Trophoblast cell (in vitro differentiated cells and primary cell): ENCODE measurements at regions not wholly inside any gene's neighbourhood (a gene's known extent, or its start where the extent isn't known, plus 50 kb on each side); places are given as distances from the start of the nearest gene placed in this dataset.
"Not testable (repeated sequence)": the region's sequence is repeated elsewhere in the genome, so short reads cannot be mapped to it uniquely, and the experiment has no call there.

Experiments
- DNase-seq, 2 donors: peaks; one replicate each; pipeline ENCODE4 v3.0.0-alpha.2; 2016
- H2AFZ ChIP-seq: 2 replicates; pipeline ENCODE4 v1.6.1; 2013; ENCODE audit warnings: low read length, moderate library complexity, mild to moderate bottlenecking; ENCODE audit not compliant: insufficient read depth, poor library complexity
- H2AK5ac ChIP-seq: 2 replicates; pipeline ENCODE4 v1.6.1; 2013; ENCODE audit warnings: mild to moderate bottlenecking, low read length
- H2BK120ac ChIP-seq: 2 replicates; pipeline ENCODE4 v1.6.1; 2013; ENCODE audit warnings: low read length, mild to moderate bottlenecking, moderate library complexity; ENCODE audit not compliant: insufficient read depth, poor library complexity
- H2BK12ac ChIP-seq: 2 replicates; pipeline ENCODE4 v1.6.1; 2013; ENCODE audit warnings: mild to moderate bottlenecking, low read length, moderate library complexity
- H2BK5ac ChIP-seq: 2 replicates; pipeline ENCODE4 v1.6.1; 2013; ENCODE audit warnings: low read length, low read depth, moderate library complexity, mild to moderate bottlenecking; ENCODE audit not compliant: poor library complexity
- H3K14ac ChIP-seq: 2 replicates; pipeline ENCODE4 v1.6.1; 2013; ENCODE audit warnings: mild to moderate bottlenecking, low read length
- H3K18ac ChIP-seq: 2 replicates; pipeline ENCODE4 v1.6.1; 2013; ENCODE audit warnings: mild to moderate bottlenecking, low read length
- H3K23ac ChIP-seq: 2 replicates; pipeline ENCODE4 v1.6.1; 2013; ENCODE audit warnings: low read length
- H3K27ac ChIP-seq: 2 replicates; pipeline ENCODE4 v1.5.1; 2013; ENCODE audit warnings: low read depth, mild to moderate bottlenecking, inconsistent platforms, low read length, moderate library complexity
- H3K27me3 ChIP-seq: 2 replicates; pipeline ENCODE4 v1.6.1; 2013; ENCODE audit warnings: inconsistent platforms, mild to moderate bottlenecking, low read length, moderate library complexity; ENCODE audit not compliant: insufficient read depth
- H3K36me3 ChIP-seq, 2 experiments: 1 replicate in 1 of 2; 2 replicates in 1 of 2; pipeline ENCODE4 v1.6.1; 2013; ENCODE audit warnings: low read length in 2 of 2, mild to moderate bottlenecking in 2 of 2, moderate library complexity in 1 of 2; ENCODE audit not compliant: insufficient read depth in 2 of 2, control insufficient read depth in 1 of 2
- H3K4ac ChIP-seq: 2 replicates; pipeline ENCODE4 v1.6.1; 2013; ENCODE audit warnings: low read depth, mild to moderate bottlenecking, low read length, moderate library complexity
- H3K4me1 ChIP-seq, 2 experiments: 1 replicate in 1 of 2; 2 replicates in 1 of 2; pipeline ENCODE4 v1.6.1; 2013; ENCODE audit warnings: low read length in 2 of 2, mild to moderate bottlenecking in 2 of 2, moderate library complexity in 1 of 2; ENCODE audit not compliant: insufficient read depth in 2 of 2, control insufficient read depth in 1 of 2
- H3K4me2 ChIP-seq: 2 replicates; pipeline ENCODE4 v1.6.1; 2013; ENCODE audit warnings: inconsistent platforms, mild to moderate bottlenecking, low read length, moderate library complexity
- H3K4me3 ChIP-seq: 2 replicates; pipeline ENCODE4 v1.5.1; 2013; ENCODE audit warnings: mild to moderate bottlenecking, low read depth, low read length, inconsistent platforms
- H3K79me1 ChIP-seq: one replicate; pipeline ENCODE4 v1.6.1; 2013; ENCODE audit warnings: low read length
- H3K79me2 ChIP-seq: 2 replicates; pipeline ENCODE4 v1.6.1; 2013; ENCODE audit warnings: low read length, mild to moderate bottlenecking; ENCODE audit not compliant: control insufficient read depth, insufficient read depth, poor library complexity
- H3K9ac ChIP-seq: 2 replicates; pipeline ENCODE4 v1.6.1; 2013; ENCODE audit warnings: mild to moderate bottlenecking, low read length
- H3K9me3 ChIP-seq: 2 replicates; pipeline ENCODE4 v1.6.1; 2013; ENCODE audit warnings: low read depth, mild to moderate bottlenecking, control low read depth, inconsistent platforms, low read length; ENCODE audit not compliant: insufficient read depth
- H4K12ac ChIP-seq: 2 replicates; pipeline ENCODE4 v1.6.1; 2013; ENCODE audit warnings: low read depth, mild to moderate bottlenecking, low read length, moderate library complexity
- H4K8ac ChIP-seq: 2 replicates; pipeline ENCODE4 v1.6.1; 2013; ENCODE audit warnings: low read depth, mild to moderate bottlenecking, low read length, moderate library complexity
- H4K91ac ChIP-seq: one replicate; pipeline ENCODE4 v1.6.1; 2013; ENCODE audit warnings: low read depth, mild to moderate bottlenecking, low read length, moderate library complexity
- WGBS: extraction: QIAGEN DNeasy Blood & Tissue Kit; methylation state at CpG from one replicate; pipeline ENCODE4 v1.1.7; 2013; ENCODE audit warnings: missing lambda C conversion rate; ENCODE audit not compliant: insufficient read length, insufficient coverage; ENCODE audit errors: extremely low coverage; 5-methylcytosine and 5-hydroxymethylcytosine counted together

DNA sequence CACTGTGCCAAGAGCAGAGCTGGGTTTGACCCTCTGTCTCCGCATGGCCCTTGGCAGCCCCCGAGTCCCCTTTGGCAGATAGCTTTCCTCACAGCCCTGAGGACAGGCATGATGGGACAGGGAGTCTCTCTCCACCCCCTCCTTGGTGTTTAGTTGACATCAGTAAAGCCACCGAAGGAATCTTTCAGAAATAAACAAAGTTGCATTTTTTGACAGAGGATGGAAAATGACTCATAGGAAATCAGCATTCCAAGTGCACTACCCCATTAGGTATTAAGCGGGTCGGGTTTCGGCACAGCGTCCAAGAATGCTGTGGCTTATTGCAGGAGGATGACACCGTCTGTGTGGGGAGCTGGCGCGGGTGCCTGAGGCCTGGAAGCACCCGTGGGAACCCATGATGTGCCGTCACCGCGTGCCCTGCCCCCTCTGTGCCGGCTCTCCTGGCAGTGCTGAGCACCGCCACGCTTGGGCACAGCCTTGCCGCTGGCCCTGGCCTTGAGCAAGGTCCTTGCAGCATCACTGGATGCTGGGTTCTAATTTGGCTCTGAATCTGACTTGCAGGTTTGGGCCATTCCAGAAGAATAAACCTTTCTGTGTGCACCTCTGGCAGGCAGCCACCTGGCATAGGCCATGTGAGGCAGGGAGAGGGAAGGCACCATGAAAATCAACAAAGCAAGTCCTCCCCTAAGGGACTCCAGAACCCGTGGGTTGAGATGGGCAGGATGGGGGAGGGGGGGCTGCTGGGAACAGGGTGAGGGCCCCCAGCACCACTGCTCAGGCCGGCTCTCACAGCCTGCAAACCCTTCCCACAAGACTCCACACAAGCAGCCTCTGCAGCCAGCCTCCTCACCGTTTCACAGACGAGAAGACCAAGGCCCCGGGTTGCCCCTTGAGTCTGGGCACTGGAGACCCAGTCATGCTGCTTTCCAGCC lies 50.5 kb upstream of the ZNF469 start:
- no peak overlapping the region for H2AFZ ChIP-seq
- peak; percentile 30 to 50 for DNase-seq
- no peak overlapping the region for H2BK120ac ChIP-seq
- H4K12ac ChIP-seq, result no peak overlapping the region
- H3K4me2 ChIP-seq, result no peak overlapping the region
- no CpG with 5 or more reads among the region's 23 CpGs for WGBS
- H2AK5ac ChIP-seq, result no peak overlapping the region
- no peaks in the 10 kb centered on the region for H3K27me3 ChIP-seq
- no peaks in the 10 kb centered on the region for H3K79me1 ChIP-seq
- peaks cover 0 to 4% of the 10 kb centered on the region in 2 experiments for H3K4me1 ChIP-seq
- no peak overlapping the region for H4K91ac ChIP-seq
- H2BK5ac ChIP-seq, result no peak overlapping the region
- no peaks in the 10 kb centered on the region for H3K79me2 ChIP-seq
- H3K27ac ChIP-seq, result no peak overlapping the region
- no peak overlapping the region for H3K18ac ChIP-seq
- H4K8ac ChIP-seq, result no peak overlapping the region
- H3K9me3 ChIP-seq, result peaks cover 24% of the 10 kb centered on the region
- no peak overlapping the region for H3K4me3 ChIP-seq
- H3K4ac ChIP-seq, result no peak overlapping the region
- H3K23ac ChIP-seq, result no peak overlapping the region
- H3K14ac ChIP-seq, result no peak overlapping the region
- H3K9ac ChIP-seq, result no peak overlapping the region
- no peaks in the 10 kb centered on the region for H3K36me3 ChIP-seq
- H2BK12ac ChIP-seq, result no peak overlapping the region

DNA sequence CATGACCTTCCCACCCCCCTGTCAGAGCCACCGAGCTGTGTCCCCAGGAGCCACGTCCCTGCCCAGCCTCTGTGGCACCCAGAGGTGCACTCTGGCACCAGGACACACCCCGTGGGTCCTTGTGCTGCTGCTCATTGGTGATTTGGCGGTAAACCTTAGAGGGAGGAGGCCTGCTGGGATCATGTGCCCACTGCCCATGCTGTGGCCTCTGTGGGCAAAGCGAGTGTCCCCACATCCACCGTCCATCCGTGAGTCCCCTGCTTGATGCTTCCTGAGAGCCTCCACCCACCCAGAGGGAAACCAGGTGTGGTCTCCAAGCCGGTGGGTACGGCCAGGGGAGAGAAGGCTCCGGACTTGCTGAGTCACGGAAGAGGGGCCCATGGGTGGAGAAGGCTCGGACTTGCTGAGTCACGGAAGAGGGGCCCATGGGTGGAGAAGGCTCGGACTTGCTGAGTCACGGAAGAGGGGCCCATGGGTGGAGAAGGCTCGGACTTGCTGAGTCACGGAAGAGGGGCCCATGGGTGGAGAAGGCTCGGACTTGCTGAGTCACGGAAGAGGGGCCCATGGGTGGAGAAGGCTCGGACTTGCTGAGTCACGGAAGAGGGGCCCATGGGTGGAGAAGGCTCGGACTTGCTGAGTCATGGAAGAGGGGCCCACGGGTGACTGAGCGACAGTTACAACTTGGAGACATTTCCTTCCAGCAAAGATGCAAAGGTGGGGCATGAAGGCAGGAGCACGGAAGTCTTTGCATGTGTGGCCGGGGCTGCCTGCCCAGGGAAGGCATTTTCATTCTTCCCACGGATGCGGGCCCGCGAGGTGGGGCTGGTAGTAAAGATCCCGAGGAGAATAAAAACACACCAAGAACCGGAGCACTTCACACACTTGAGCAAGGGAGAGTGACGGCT lies 49.6 kb upstream of the ZNF469 start:
- H3K18ac ChIP-seq, H3K4ac ChIP-seq, H3K4me1 ChIP-seq, H2BK12ac ChIP-seq, H3K4me2 ChIP-seq, H3K27me3 ChIP-seq, H3K23ac ChIP-seq, H4K8ac ChIP-seq, H3K79me1 ChIP-seq, H3K36me3 ChIP-seq, H4K91ac ChIP-seq, H3K79me2 ChIP-seq, H2BK5ac ChIP-seq, H3K27ac ChIP-seq, H3K14ac ChIP-seq, H4K12ac ChIP-seq, DNase-seq, H3K4me3 ChIP-seq, H2AFZ ChIP-seq, H2AK5ac ChIP-seq, H3K9ac ChIP-seq, H2BK120ac ChIP-seq: not testable (repeated sequence)
- no CpG with 5 or more reads among the region's 33 CpGs for WGBS
- peaks cover 24% of the 10 kb centered on the region for H3K9me3 ChIP-seq
